Osteocyte (in vitro differentiated cells): ENCODE measurements at regions not wholly inside any gene's neighbourhood (a gene's known extent, or its start where the extent isn't known, plus 50 kb on each side); places are given as distances from the start of the nearest gene placed in this dataset.
"Not testable (repeated sequence)": the region's sequence is repeated elsewhere in the genome, so short reads cannot be mapped to it uniquely, and the experiment has no call there.

Experiments
- DNase-seq: peaks from one replicate; pipeline ENCODE4 v3.0.0; 2021; ENCODE audit warnings: mixed read lengths; ENCODE audit not compliant: unreplicated experiment; ENCODE audit errors: extremely low spot score
- H3K27ac Mint-ChIP-seq: one replicate; pipeline ENCODE4 v1.8.0; 2021; ENCODE audit warnings: mild to moderate bottlenecking, mixed read lengths; ENCODE audit not compliant: unreplicated experiment
- H3K27me3 Mint-ChIP-seq: one replicate; pipeline ENCODE4 v1.8.0; 2021; ENCODE audit warnings: mixed read lengths; ENCODE audit not compliant: unreplicated experiment
- H3K36me3 Mint-ChIP-seq: one replicate; pipeline ENCODE4 v1.8.0; 2021; ENCODE audit warnings: mixed read lengths; ENCODE audit not compliant: unreplicated experiment
- H3K4me1 Mint-ChIP-seq: one replicate; pipeline ENCODE4 v1.8.0; 2021; ENCODE audit warnings: mixed read lengths; ENCODE audit not compliant: unreplicated experiment
- H3K4me3 Mint-ChIP-seq: one replicate; pipeline ENCODE4 v1.8.0; 2021; ENCODE audit warnings: mild to moderate bottlenecking, moderate library complexity, mixed read lengths; ENCODE audit not compliant: unreplicated experiment
- H3K9me3 Mint-ChIP-seq: one replicate; pipeline ENCODE4 v1.8.0; 2021; ENCODE audit warnings: mixed read lengths; ENCODE audit not compliant: unreplicated experiment
- CTCF ChIP-seq: fragments of 200-600 bp; sonication (generic); IDR thresholded peaks from 2 replicates; pipeline ENCODE4 v1.5.0; 2021; ENCODE audit warnings: antibody characterized with exemption, mild to moderate bottlenecking, moderate library complexity

GRCh38 chr5:155711882-155712281 is 615.1 kb upstream of the SGCD start:
- H3K27ac Mint-ChIP-seq = no peak overlapping the region
- no peaks in the 10 kb centered on the region for H3K27me3 Mint-ChIP-seq
- no peak for TF ChIP-seq CTCF
- H3K9me3 Mint-ChIP-seq = peaks cover 5% of the 10 kb centered on the region
- no peak overlapping the region for H3K4me3 Mint-ChIP-seq
- no peaks in the 10 kb centered on the region for H3K4me1 Mint-ChIP-seq
- no peaks in the 10 kb centered on the region for H3K36me3 Mint-ChIP-seq
- no peak for DNase-seq

- not testable (repeated sequence) for H3K27me3 Mint-ChIP-seq, H3K4me3 Mint-ChIP-seq, H3K36me3 Mint-ChIP-seq, H3K27ac Mint-ChIP-seq, DNase-seq, H3K4me1 Mint-ChIP-seq
- peaks cover 19% of the 10 kb centered on the region for H3K9me3 Mint-ChIP-seq
Measured at GRCh38 chr5:155714435-155714834, 612.5 kb upstream of the SGCD start.

- Mint-ChIP-seq H3K36me3 (no peaks in the 10 kb centered on the region), H3K9me3 (no peaks in the 10 kb centered on the region), H3K4me3 (no peak overlapping the region), H3K27me3 (peaks cover 48% of the 10 kb centered on the region), H3K4me1 (peaks cover 2% of the 10 kb centered on the region), H3K27ac (no peak overlapping the region)
- TF ChIP-seq CTCF = no peak
- DNase-seq = no peak
Measured at GRCh38 chr5:155726267-155726666, 600.7 kb upstream of the SGCD start.

GRCh38 chr5:155727512-155728145 is 599.3 kb upstream of the SGCD start:
- H3K27ac Mint-ChIP-seq = no peak overlapping the region
- no peaks in the 10 kb centered on the region for H3K36me3 Mint-ChIP-seq
- H3K4me3 Mint-ChIP-seq = peak overlapping the region; percentile 38
- no peak for DNase-seq
- H3K27me3 Mint-ChIP-seq = peaks cover 61% of the 10 kb centered on the region
- H3K9me3 Mint-ChIP-seq = no peaks in the 10 kb centered on the region
- TF ChIP-seq CTCF = no peak
- H3K4me1 Mint-ChIP-seq = peaks cover 2% of the 10 kb centered on the region

- H3K9me3 Mint-ChIP-seq = no peaks in the 10 kb centered on the region
- DNase-seq = peak; percentile 88
- TF ChIP-seq CTCF = no peak
- peaks cover 62% of the 10 kb centered on the region for H3K27me3 Mint-ChIP-seq
- peaks cover 2% of the 10 kb centered on the region for H3K4me1 Mint-ChIP-seq
- no peaks in the 10 kb centered on the region for H3K36me3 Mint-ChIP-seq
- H3K27ac Mint-ChIP-seq = no peak overlapping the region
- H3K4me3 Mint-ChIP-seq = peak overlapping the region; percentile 56
Measured at GRCh38 chr5:155728146-155728856, 598.7 kb upstream of the SGCD start.
